ENCODE measurements at regions not wholly inside any gene's neighbourhood (a gene's known extent, or its start where the extent isn't known, plus 50 kb on each side); places are given as distances from the start of the nearest gene placed in this dataset.
"Not testable (repeated sequence)": the region's sequence is repeated elsewhere in the genome, so short reads cannot be mapped to it uniquely, and the experiment has no call there.

DNA sequence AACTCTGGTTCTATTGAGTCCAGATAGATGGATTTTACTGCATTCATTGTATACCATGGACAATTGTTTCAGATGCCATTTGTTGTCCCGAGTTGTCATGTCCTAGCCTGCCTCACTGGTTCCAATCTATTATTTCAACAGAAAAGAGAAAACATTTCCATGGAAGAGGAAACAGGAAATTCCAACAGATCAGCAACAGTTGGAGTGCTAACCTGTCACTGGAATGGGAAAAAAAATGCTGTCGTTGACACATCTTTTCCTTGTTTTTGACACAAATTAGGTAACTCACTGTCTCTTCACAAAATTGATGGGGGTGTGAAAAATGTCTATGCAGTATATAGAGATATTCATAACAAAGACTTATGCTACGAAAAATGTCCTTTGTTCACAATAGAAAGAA, 432.0 kb upstream of the TBL1XR1 start:
- H3K27me3 Mint-ChIP-seq: no peaks in the 10 kb centered on the region
- Histone ChIP-seq H3K27ac (ENCODE audit: low read depth in 1 of 2, low read length in 2 of 2) (no peak overlapping the region), H3K4me3 (ENCODE audit: low read length) (no peak overlapping the region), H3K9me3 (ENCODE audit: control insufficient read depth in 1 of 2, insufficient read depth in 1 of 2, low read length in 2 of 2) (no peaks in the 10 kb centered on the region), H3K4me1 (ENCODE audit: insufficient read depth, low read length) (no peaks in the 10 kb centered on the region), H3K36me3 (ENCODE audit: insufficient read depth, low read length) (no peaks in the 10 kb centered on the region), H3K27me3 (ENCODE audit: control insufficient read depth in 1 of 2, insufficient read depth in 2 of 2, low read length in 2 of 2) (no peaks in the 10 kb centered on the region)
- no peaks in the 10 kb centered on the region for H3K9me3 Mint-ChIP-seq
- no peak for DNase-seq
- no peaks in the 10 kb centered on the region for H3K36me3 Mint-ChIP-seq (ENCODE audit: low read depth)
- intact Hi-C loops (cut with DNase I, micrococcal nuclease): no loop called here
- no peak for TF ChIP-seq CTCF (IDR thresholded peaks at IDR 0.05)
- H3K4me1 Mint-ChIP-seq (ENCODE audit: low read depth): peaks cover 18% of the 10 kb centered on the region
- ChIA-PET CTCF (no interaction called here), POLR2A (no interaction called here)
- ATAC-seq (ENCODE audit: poor library complexity): no peak
- no peak overlapping the region for H3K27ac Mint-ChIP-seq
- no peak overlapping the region for H3K4me3 Mint-ChIP-seq

- Mint-ChIP-seq H3K36me3 (ENCODE audit: low read depth) (no peaks in the 10 kb centered on the region), H3K27me3 (no peaks in the 10 kb centered on the region), H3K9me3 (no peaks in the 10 kb centered on the region), H3K4me3 (no peak overlapping the region), H3K4me1 (ENCODE audit: low read depth) (peaks cover 3% of the 10 kb centered on the region), H3K27ac (no peak overlapping the region)
- DNase-seq (no peak), ATAC-seq (ENCODE audit: poor library complexity) (no peak)
- Histone ChIP-seq H3K9me3 (ENCODE audit: control insufficient read depth in 1 of 2, insufficient read depth in 1 of 2, low read length in 2 of 2) (no peaks in the 10 kb centered on the region), H3K36me3 (ENCODE audit: insufficient read depth, low read length) (no peaks in the 10 kb centered on the region), H3K4me1 (ENCODE audit: insufficient read depth, low read length) (no peaks in the 10 kb centered on the region), H3K27ac (ENCODE audit: low read depth in 1 of 2, low read length in 2 of 2) (no peak overlapping the region), H3K27me3 (ENCODE audit: control insufficient read depth in 1 of 2, insufficient read depth in 2 of 2, low read length in 2 of 2) (no peaks in the 10 kb centered on the region), H3K4me3 (ENCODE audit: low read length) (no peak overlapping the region)
- no peak for TF ChIP-seq CTCF (IDR thresholded peaks at IDR 0.05)
- intact Hi-C loops (cut with DNase I, micrococcal nuclease): no loop called here
- ChIA-PET POLR2A (no interaction called here), CTCF (no interaction called here)
Observed at GRCh38 chr3:177633671-177634207, 436.5 kb upstream of the TBL1XR1 start.

DNA sequence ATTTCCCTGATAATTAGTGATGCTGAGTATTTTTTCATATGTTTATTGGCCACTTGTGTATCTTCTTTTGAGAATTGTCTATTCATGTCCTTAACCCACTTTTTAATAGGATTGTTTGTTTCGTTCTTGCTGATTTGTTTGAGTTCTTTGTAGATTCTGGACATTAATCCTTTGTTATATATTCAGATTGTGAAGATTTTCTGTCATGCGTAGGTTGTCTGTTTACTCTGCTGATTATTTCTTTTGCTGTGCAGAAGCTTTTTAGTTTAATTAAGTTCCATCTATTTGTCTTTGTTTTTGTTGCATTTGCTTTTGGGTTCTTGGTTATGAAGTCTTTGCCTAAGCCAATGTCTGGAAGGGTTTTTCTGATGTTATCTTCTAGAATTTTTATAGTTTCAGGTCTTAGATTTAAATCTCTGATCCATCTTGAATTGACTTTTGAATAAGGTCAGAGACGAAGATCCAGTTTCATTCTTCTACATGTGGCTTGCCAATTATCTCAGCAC, 438.4 kb upstream of the TBL1XR1 start:
- H3K27me3 ChIP-seq (ENCODE audit: control insufficient read depth in 1 of 2, insufficient read depth in 2 of 2, low read length in 2 of 2); POLR2A ChIA-PET; intact Hi-C loops (cut with DNase I, micrococcal nuclease); CTCF ChIA-PET; H3K27ac ChIP-seq (ENCODE audit: low read depth in 1 of 2, low read length in 2 of 2); H3K4me1 ChIP-seq (ENCODE audit: insufficient read depth, low read length); H3K36me3 ChIP-seq (ENCODE audit: insufficient read depth, low read length); H3K9me3 Mint-ChIP-seq; H3K4me3 Mint-ChIP-seq; DNase-seq; ATAC-seq (ENCODE audit: poor library complexity); H3K27ac Mint-ChIP-seq; H3K9me3 ChIP-seq (ENCODE audit: control insufficient read depth in 1 of 2, insufficient read depth in 1 of 2, low read length in 2 of 2); H3K4me3 ChIP-seq (ENCODE audit: low read length); H3K27me3 Mint-ChIP-seq; H3K36me3 Mint-ChIP-seq (ENCODE audit: low read depth): not testable (repeated sequence)
- H3K4me1 Mint-ChIP-seq (ENCODE audit: low read depth): peaks cover 19% of the 10 kb centered on the region
